ENCODE measurements at regions not wholly inside any gene's neighbourhood (a gene's known extent, or its start where the extent isn't known, plus 50 kb on each side); places are given as distances from the start of the nearest gene placed in this dataset.

DNA sequence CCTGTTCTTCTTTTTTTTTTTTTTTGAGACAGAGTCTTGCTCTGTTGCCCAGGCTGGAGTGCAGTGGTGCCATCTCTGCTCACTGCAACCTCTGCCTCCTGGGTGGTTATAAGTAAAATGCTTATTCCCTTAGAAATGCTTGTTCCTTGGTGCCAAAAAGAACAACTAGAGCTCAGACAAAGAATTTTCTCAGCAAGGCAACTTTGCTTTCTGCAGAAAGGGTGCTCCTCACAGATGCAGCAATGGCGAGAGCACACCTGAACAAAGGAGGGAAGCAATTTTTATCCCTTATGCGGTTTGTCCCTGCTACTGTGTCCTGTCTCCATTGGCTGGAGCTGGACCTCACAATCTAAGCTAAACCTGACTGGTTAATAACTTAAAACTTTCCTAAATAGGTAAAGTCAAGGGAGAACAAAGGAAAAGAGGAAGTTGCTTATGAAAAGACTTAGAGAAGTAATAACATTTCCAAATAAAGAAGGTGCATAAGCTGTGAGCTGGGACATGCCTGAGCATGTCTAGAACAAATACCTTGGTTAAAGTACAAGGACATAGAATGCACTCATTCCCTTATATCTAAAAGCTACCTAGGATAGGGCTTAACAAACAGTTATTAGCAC, 90.0 kb upstream of the PRR5 start:
- no peak for DNase-seq

DNA sequence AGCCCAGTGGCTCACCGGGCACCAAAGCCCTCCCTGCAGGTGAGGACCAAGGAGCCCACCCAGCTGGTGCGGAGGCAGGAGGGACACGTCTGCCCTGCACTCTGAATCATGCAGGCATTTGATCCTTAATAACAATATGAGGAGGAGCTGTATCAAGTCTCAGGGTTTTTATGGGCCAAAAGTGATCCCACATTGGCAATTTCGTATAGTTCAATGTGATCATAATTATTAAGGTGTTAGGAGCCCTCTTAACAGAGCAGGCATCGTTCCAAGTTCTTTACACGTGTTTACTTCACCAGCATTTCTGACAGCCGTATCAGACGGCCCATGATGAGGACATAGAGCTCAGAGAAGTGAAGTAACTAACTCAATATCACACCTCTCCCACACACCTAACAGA, 91.9 kb upstream of the PRR5 start:
- DNase-seq = no peak

DNA sequence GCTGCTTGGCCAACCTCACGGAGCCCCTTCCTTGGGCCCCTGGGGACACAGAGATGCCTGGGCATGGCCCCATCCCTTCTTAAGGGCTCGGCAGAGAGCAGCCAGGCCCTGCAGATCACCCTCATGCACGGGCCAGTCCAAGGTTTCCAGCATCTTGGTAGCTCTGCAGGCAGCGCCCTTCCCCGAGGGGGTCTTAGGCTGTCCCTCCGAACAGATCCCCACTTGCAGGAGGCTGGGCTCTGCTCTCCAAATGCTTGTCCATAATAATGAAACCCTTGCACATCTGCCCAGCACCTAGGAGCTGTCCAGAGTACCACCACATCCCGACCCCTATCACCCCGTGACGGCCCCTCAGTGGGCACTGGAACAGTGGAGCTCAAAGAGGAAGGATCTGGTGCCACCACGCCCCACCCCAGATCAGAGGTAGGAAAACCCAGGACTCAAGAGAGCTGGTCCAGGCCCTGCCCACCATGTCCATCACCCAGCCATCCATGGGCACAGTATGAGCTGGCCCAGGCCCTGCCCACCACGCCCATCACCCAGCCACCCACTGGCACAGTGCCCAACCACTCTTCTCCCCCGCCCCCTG, 92.5 kb upstream of the PRR5 start:
- DNase-seq = no peak

DNA sequence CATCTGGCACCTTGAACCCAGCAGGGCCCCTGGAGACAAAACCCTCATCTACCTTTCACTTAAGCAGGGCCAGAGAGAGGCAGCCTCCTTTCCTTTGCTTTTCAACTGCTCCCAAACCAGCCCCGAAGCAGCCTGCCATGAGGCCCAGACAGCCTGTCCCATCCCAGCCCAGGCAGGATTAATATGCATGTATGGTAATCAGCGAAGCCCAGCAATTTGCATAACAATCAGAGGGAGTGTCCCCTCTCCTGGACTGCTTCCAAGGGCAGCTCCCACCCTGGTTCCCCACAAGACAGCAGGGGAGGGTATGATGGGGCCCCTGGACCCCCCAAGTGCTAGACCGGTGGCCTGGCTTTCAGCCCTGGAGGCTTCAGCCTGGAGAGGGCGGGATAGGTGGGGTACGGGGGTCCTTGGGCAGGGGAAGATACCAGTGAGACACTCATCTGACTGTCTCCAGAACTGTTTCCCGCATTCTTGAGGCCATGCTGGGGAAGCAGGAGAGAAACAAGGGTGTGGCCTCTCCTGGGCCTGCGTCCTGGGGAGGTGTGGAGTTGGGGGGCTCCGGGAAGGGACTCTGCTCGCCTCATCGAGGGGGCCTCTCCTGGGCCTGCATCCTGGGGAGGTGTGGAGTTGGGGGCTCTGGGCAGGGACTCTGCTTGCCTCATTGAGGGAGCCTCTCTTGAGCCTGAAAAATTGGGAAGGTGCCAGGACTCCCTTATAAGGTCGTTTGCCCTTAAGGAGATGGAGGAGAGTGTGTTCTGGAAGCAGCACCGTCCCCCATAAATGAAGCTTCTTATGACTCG, 93.2 kb upstream of the PRR5 start:
- no peak for DNase-seq

DNA sequence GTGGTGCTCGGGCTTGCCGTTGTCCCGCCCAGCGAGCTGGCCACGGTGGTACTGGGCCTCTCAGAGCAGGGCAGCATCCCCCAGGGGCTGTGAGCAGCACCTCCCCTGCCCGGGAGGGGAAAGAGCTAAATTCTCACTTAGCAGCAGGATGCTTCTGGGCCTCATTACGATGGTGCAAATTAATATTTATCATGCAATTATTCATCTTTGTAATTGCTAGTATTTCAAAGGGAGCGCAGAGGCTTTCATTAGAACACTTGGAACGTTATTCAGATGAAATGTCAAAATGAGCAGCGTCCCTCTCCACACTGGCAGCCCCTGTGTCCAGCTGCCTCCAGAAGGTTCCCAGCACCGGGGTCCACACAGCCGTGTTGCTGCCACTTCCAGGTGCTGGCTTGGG, 95.9 kb upstream of the PRR5 start:
- DNase-seq = no peak

DNA sequence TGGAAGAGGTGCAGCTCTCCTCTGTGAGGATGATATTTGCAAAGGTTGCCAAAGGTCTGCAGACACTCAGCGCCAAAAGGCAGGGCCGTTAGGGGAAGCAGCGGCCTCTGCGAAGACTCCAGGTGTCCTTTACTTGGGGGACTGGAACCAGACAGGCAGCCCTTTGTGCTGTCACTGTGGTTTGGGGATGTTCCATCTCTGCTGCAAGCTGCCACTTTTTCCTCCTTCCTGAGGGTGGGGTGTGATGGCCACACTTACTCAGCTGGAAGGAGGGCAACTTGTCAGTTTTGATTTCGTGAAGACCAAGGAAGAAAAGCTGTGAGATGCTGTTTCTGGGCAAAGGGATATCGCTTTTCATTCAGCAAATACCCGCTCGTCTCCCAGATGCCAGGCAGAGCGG, 96.5 kb upstream of the PRR5 start:
- no peak for DNase-seq

DNA sequence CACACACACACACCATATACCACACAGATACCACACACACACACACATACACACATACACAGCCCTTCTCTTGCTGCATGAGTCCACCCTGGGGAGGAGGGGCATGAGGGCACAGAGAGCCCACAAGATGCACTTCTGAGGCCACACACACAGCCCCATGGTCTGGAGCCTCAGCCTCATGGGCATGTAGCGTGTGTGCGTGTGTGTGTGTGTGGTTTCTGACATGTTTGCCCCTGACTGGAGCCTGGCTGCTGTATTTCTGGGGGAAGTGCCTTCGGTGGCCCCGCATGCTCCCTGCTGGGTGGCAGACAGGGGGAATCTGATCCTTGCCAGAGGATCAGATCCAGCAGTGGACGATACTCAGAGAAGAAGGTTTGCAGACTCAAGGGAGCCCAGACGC, 97.0 kb upstream of the PRR5 start:
- no peak for DNase-seq

DNA sequence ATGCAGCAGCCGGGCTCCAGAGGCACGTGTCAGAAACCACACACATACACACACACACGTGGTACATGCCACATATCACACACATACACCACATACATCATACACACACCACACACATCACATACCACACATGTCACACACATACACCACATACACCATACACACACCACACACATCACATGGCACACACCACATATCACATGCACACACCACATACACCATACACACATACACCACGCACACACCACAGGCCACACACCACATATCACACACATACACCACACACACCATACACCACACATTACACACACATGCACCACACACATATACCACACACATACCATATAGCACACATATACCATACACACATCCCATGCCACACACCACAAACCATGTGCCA, 97.5 kb upstream of the PRR5 start:
- no peak for DNase-seq

DNA sequence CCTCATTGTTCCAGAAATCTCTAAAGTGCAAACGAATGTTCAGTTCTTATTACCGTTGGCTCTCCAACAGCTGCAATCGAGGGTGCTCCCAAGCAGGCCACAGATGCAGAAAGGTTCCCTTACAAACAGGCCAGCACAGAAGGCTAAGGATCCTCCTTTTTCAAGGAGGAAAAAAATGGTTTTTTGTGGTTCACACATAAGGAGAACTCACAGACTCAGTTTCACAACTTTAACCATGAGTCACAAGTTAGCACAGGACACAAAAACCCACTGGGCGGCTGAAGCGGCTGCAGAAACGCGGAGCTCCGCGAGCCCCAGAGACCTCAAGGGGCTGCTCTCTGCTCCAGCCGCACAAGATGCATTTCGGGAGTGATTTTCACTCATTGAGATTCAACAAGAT, 98.2 kb upstream of the PRR5 start:
- DNase-seq = no peak

DNA sequence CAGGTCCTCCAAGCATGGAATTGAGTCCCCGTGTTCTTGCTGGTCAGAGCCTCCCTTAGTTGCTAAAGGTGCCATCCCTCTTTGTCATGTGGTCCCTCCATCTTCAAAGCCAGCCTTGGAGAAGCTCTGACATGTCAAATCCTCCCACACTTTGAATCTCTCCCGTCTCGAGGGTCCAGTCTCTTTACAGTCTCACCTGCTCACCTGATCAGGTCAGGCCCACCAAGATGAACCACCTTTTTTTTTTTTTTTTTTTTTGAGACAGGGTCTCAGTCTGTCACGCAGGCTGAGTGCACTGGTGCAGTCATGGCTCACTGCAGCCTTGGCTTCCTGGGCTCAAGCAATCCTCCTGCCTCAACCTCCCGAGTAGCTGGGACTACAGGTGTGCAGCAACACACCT, 100.3 kb upstream of the PRR5 start:
- no peak for DNase-seq

DNA sequence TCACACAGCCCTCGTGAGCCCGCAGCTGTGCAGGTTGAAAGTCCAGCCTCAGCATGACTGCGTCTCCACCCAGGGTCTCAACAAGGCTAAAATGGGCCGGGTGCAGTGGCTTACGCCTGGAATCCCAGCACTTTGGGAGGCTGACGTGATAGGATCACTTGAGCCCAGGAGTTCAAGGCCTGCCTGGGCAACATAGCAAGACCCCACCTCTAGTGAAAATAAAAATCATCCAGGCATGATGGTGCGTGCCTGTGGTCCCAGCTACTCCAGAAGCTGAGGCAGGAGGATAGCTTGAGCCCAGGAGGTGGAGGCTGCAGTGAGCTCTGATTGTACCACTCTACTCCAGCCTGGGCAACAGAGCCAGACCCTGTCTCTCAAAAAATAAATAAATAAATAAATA, 100.8 kb upstream of the PRR5 start:
- no peak for DNase-seq

DNA sequence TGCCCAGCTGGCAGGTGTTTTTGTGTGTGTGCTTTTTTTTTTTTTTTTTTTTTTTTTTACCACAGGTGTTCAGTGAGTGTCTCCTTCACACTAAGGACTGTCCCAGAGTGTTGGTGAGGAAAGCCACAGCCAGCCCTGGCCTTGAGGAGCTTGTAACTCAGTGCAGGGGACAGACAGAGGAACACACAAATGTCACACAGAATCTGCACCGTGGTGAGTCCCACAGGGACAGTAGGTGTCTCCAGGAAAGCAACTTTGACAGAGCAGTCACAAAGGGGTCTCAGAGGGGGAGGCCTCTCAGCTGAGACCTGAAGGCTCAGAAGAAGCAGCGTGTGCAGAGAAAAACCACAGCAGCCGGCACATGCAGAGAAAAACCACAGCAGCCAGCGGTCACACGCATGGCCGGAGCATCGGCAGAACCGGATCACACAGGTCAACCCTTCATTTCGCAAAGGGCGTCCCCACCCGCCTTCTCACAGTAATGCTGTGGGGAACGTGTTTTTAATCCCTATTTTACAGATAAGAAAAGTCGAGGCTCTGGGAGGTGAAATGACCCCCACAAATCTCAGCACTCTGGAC, 101.7 kb upstream of the PRR5 start:
- DNase-seq = no peak

DNA sequence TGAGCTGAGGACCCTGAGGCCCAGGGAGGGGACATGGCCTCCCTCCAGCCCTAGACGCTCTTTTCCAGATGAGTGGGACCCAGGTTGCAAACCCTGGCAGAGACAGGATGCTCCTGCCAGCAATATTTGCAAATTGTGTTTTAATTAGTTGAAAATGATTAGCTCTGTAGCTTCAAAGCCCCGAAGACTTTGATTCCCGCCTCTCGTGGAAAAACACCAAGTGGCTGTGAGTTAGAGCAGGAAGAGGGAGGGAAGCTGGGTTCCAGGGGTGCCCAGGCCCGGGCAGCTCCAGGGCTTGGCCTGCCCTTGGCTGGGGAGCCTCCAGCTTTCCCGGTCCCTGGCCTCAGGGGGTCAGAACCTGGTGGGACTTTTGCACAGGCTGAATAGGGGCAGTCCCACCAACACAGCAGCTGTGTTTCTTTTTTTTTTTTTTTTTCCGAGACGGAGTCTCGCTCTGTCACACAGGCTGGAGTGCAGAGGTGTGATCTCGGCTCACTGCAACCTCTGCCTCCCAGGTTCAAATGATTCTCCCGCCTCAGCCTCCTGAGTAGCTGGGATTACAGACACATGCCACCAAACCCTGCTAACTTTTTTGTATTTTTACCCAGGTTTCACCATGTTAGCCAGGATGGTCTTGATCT, 101.6 kb upstream of the RTL6 start:
- DNase-seq = no peak

DNA sequence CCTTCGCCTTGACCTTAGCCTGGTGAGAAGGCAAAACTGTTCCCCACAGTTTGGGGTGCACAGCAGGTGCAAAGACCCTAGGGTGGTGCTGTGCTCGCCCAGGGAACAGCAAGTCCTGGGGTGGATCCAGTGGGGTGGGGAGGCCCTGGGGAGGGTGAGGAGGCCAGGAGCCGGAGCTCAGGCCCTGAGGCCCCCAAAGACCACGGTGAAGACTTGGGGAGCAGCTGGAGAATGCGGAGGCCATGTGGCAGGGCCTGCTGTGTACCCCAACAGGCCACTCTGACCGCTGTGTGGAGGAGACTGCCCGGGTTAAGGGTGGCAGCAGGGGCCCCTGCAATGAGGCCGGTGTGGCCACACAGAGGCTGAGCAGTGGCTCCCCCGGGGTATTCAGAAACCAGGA, 101.1 kb upstream of the RTL6 start:
- DNase-seq = no peak

DNA sequence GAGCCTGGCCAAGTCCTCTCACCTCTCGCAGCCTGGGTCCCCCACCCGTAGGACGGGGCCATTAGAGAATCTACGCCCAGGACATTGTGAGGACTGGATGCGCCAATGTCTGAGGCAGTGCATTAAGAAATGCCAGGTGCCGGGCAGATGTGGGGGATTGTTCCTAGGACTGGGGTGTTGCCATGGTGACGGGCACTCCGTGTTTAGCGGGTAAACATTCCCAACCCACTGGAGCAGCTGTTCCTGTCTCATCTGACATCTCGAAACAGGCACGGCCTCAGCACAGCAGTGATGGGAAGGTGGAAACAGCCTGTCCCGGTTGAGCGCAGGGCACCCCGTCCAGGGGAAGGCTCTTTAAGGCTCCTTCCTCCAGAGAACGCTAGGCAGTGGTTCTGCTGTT, 99.6 kb upstream of the RTL6 start:
- DNase-seq = no peak

DNA sequence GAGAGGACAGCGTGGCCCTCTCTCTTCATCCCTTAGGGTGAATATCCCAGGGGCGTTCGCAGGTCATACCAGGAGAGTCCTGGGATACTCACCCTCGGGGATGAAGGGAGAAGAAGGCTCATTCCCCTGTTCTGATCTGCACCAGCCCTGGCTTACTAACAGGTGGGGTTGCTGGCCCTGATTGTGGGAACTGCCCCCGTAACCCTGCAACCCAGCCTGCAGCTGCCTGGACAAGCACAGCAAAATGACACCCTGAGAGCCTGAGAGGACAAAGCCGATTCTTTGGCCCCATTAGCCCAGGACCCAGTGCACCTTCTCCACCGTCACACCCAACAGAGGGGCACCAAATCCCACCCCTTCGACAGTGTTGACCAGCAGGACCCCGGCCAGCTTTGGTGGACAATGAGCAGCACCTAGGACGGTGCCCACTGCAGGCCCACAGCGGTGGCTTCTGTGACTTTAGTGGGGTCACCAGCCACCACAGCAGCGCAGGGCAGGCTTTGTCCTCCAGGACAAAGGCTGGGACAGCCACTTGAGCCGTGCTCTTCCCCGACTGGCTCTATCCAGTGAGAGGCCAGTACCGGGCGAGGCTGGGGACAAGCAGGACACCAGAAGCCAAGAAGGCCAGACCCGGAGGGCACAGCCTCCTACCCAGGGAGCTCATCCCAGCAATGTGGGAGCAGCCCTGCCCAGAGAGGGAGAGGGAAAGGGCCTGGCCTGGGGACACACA, 98.5 kb upstream of the RTL6 start:
- no peak for DNase-seq

DNA sequence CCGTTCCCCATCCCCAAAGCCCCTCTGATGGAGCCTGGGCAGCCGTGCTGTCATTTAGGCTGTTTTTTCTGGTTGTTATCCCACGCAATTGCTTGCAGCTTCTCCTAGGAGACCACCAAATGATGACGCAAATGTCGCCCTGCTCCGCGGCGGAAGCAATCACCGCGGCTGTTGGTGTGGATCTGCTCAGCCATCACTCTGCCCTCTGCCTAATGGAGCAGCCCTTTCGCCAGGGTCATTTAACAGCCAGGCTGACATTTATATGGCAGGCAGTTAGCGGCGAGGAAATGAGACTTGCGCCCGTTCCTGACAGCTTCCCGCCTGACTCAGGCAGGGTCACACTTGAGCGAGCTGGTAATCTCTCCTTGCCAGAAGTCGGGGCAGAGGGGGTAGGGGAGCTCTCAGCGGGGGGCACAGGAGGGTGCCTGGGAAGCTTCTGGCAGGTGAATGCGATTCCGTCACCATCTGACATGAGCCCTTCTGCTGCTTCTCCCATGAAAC, 97.9 kb upstream of the RTL6 start:
- DNase-seq = no peak

DNA sequence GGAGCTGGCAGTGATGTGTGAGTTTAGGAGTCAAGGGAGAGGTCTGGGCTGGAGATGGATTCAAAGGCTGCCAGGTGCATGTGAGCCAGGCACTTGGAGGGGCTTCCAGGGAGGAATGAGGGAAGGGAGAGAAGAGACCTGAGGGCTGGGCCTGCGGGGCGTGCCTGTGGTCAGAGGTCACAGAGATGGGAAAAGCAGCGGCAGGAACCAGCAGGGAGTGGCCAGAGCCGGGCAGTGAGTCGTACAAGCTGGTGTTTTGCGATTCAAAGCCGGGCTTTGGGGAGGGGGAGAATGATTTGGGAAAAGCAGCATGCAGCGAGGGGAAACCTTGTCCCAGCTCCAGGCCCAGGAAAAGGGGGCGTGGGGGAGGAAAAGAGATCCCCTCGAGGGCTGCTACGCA, 96.9 kb upstream of the RTL6 start:
- no peak for DNase-seq

DNA sequence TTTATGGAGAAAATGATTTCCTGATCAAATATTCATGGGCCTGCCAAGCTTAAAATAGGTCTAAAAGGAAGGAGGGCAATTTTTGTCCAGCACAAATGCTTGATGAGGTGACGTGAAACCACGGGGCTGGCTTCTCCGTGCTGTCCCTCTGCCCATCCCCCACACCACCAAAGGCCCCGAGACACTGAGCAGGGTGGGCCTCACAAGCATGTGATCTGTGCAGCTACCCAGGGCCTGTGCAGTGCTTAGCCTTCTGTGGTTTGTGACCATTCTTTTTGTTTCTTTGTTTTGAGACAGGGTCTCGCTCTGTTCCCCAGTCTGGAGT, 94.8 kb upstream of the RTL6 start:
- no peak for DNase-seq

DNA sequence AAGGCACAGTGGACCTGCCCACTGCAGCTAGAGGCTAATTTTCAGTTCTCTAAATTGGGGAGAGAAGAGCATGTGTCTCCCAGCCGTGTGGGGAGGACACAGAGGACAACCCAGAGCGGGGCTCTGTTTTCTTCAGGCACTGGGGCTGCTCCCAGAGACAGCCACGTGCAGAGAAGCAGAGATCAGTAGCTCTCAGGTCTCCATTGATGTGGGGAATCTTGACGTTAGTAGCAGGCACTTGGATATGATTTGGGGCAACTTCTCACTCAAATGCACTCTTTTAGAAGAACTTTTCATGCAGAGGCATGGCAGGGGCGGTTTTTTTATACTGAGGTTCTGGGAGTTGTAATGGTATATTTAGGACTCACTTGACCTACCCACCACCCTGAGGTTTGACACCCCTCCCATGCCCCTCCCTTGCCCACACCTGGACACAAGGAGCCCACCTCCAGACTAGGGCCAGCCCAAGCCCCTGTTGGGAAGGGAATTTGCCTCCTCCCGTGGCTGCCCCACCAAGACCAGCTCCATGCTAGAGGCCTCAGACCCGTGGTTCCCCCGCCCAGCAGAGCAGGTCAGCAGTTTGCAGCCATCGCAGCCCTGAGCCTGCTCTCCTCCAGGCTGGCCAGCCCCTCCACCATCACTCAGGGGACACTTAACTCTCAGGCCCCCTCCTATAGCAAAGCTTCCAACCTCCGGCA, 94.2 kb upstream of the RTL6 start:
- no peak for DNase-seq

DNA sequence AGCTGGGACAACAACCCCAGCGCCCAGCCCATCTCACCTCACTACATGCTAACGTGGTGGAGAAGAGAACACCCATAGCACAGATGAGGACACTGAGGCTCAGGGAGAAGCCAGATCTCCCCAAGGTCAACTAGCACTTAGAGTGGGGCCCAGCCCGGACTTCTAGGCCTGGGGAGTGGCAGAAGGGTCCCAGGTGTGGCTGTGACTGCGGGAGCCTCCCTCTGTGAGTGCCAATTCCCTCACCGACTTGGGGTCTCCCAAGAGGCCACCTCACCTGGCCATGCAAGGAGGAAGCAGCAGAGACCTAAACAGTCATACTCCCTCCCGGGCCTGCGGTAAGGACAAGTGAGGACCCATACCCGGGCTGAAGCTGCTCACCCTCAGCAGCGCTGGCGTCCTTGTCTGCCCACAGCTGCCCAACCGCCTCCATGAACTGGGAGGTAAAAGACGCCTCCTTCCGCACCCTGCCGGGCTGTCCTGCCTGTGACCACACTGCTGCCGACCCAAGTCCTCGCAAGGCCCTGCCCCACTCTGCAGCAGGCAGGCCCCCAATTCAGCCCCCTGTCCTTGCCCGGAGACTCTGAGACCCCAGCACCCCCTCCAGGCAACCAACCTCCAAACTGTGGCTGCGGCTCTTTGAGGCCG, 93.2 kb upstream of the RTL6 start:
- no peak for DNase-seq

DNA sequence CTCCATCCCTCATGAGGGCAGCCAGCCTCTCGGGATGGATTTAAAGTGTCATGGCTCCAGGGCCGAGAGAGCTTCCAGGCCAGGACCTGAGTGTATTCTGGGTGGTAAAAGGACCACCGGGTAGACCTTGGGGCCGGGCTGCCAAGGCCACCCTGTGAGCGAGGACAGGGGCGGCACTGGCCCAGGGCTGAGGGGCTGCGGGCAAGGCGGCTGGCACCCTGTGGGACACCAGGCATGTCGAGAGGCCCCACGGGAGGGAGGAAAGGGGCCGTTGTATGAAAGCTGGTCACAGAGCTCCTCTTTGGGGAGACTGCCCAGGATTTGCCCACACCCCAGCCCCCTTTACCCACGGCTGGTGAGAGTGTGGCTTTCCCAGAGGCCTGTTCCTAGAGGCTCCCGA, 92.3 kb upstream of the RTL6 start:
- DNase-seq = no peak

Data from activated gamma-delta T cell treated with Interleukin-2 at 50 U/mL for 16 hours (primary cell).